ENCODE measurements at regions not wholly inside any gene's neighbourhood (a gene's known extent, or its start where the extent isn't known, plus 50 kb on each side); places are given as distances from the start of the nearest gene placed in this dataset.
"Not testable (repeated sequence)": the region's sequence is repeated elsewhere in the genome, so short reads cannot be mapped to it uniquely, and the experiment has no call there.

DNA sequence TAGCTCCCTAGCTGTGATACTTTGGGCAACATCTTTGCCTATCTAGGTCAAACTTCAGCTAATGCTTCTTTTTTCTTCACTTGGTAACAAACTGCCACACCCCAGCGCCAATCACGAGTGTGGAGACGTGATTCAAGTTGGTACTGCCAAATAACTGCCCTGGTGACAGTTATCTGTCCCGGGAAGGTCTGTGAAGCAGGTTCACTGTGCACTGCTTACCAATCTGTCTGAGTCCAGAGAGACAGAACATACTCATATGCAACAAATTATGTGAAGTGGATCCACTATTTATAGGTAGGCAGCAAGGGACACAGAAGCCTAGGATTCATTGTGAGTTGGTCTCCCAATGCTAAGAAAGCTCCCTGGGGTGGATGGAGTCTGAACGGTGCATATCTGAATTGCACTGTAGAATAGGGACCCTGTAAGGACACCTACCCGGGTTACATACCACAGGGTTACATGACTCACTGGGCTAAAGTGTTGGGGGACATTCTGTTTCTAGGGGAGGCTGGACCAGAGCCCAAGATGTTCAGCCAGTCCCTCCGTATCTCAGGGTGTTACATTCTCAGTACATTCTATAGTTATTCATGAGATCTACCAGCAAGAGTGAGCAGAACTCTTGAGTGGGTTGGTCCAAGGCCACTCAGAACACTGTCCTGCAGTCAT is 95.4 kb upstream of the STC2 start:
- no peak for DNase-seq (ENCODE audit: low read depth)

DNA sequence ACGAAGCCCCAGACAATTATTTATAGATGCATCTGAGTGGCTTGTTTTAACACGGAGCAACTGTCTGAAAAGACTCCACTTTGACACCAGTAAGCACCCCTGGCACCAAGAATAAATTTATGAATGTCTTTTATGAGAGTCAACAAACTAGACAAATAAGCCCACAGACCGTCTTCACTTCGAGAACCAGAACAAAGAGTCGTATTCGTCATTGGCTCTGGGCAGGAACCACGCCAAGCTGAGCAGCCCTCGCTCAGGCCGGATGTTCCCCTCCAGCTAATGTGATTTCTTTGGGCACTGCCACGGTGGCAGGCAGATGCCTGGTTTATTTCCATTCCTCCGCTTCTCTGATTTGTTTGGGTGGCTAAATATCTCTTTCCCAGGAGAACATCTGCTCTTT is 91.9 kb upstream of the STC2 start:
- no peak for DNase-seq (ENCODE audit: low read depth)

DNA sequence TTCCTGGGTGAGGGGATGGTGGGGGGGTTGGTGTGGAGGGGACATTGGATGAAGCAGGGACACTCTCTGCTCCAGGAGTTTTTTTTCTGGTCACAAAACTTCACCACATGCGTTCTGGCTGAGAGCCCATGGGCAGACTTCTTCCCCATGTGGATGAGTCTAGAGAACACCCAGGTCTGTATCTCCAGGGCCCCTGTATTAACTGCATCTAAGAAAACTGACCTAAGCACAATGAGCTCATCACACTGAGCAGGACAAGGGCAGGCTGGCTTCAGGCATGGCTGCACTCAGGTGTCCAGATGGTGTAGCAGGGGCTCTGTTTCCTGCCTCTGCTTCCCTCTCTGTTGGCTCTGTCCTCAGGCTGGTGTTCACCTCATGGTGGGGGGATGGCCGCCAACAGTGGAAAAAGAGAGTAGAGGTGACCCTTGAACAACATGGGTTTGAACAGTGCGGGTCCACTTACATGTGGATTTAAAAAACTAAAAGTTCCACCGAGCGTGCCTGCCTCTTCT is 85.3 kb upstream of the STC2 start:
- DNase-seq (ENCODE audit: low read depth), result no peak

DNA sequence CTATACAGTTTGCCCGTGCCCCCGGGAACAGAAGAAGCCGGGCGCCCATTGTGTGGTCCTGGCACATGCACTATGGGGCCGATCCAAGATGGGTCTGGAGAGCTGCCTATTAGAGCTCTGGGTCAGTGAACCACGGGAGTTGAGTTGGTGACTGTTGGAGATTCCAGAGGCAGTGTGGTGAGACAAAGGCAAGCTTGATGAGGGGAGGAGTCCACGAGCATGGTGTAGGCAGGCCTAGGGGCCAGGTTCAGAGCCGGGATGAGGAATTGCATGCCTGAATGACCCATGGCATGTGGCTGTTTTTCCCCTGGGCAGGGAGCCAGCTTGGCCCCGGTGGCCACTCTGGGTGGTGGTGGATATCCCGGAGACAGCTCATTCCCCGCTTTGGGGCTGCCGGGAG is 84.4 kb upstream of the STC2 start:
- no peak for DNase-seq (ENCODE audit: low read depth)

DNA sequence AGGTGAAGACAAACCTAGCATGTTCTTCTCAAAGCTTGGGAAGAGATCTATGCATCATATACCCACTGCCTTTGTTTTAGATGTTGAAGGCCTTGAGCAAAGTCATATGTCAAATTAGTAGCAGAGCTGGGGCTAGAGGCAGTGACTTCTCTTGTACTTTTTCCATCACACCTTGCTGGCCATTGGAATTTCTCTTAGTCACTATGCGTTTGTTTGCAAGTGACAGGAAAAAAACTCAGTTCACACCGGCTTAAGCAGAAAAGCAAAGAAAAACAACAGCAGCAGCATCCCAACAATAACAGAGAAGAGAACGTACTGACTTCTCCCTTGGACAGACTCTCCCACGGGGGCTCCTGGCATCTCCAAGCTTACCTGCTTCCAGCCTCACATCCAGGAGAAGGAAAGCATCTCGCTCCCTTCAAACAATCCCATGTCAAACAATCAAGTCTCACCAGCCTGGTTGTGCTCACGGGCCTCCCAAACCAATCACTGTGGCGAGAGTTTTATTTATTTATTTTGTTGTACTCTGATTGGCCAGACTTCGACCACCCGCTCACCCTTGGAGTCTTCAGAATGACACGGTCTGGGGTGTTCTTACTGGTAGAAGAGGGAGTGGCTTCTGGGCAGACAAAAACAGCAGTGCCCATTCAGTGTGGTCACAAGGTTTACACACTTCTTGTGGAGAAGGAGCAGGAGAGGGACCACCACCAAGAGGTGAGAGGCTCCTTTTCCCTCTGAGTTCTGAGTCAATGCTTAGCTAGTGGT is 83.8 kb upstream of the STC2 start:
- no peak for DNase-seq (ENCODE audit: low read depth)

DNA sequence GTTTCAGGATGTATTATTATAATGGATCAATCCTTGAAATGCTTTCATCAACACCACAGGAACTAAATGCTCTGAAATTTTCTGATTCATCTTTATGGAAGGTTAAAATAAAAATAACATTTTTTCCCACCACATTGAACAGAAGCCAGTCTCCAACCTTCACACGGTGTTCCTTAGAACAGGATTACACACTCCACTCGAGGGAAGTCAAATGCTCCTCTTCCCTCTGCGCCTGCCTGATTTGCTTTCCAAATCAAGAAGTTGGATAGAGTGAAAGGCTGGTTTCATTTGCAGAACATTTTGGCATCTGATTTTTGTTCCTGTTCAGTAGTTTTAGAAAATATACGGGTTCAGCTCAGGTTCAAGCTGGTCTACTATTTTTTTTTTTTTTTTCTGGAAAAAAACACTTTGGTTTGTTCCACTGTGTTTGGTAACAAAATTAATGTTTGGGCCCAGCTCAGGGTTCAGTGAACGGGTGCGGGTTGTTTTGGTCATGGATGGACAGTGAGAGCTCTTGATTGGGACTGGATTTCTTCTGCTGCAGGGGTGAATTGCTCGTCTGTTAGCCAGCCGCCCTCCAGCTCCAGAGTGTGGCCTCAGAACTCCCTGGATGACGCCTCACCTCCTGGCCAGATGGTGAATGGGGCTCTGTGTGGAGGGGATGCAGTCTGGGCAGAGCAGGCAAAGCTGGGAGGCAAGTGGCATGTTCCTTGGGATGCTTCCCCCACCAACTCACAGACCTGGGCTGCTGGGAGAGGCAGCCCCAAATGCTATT is 82.4 kb upstream of the STC2 start:
- DNase-seq (ENCODE audit: low read depth), result no peak

DNA sequence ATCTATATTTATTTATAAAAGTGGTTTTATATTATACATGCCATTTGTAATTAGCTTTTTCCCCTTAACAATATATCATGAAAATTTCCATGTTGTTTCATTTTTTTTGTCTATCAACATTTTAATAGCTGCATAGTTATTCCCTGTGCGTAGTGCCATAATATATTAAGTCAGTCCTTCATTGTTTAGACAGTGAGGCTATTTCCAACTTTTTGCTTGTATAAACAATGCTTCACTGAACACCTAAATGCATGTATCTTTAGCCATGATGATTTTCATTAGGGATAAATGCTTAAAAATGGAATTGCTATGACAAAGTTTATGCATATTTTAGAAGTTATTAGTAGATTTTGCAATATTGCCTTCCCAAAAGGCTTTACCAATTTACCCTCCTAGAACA is 80.7 kb upstream of the STC2 start:
- DNase-seq (ENCODE audit: low read depth), result no peak

DNA sequence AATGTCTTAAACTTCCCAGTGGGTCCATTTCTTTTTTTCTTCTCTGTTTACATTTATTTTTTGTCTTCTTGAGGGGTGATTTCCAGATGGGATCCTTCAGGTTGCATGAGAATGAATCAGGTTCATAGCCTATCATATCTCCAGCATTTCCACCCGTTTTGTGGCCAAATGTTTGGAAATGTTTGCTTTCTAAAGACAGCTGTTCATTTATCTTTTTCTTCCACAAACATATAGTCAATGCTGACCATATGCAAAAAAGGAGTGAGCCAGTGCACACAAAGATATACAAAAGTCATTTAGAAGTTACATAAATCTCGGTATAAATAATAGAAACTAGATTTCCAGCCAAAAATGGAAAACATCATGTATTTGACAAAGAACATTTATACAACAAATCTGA is 71.6 kb upstream of the STC2 start:
- DNase-seq (ENCODE audit: low read depth), result no peak

DNA sequence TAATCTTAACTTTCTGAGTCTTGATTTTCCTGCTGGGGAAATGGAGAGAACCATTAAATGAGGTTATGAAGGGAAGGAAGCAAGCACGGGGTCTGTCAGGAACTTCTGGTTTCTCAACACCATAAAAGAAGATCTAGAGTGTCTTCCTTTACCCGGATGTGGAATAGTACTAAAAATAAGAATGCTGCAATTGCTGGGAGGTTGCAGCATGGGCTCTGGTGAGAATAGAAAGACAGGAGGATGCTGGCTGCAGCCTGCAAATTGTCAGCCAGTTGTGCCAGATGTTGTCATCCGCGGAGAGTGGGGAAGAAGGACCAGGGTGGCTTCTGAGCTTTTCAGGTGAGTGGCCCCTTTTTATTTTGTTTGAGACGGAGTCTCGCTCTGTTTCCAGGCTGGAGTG is 69.3 kb upstream of the STC2 start:
- DNase-seq (ENCODE audit: low read depth), result no peak

DNA sequence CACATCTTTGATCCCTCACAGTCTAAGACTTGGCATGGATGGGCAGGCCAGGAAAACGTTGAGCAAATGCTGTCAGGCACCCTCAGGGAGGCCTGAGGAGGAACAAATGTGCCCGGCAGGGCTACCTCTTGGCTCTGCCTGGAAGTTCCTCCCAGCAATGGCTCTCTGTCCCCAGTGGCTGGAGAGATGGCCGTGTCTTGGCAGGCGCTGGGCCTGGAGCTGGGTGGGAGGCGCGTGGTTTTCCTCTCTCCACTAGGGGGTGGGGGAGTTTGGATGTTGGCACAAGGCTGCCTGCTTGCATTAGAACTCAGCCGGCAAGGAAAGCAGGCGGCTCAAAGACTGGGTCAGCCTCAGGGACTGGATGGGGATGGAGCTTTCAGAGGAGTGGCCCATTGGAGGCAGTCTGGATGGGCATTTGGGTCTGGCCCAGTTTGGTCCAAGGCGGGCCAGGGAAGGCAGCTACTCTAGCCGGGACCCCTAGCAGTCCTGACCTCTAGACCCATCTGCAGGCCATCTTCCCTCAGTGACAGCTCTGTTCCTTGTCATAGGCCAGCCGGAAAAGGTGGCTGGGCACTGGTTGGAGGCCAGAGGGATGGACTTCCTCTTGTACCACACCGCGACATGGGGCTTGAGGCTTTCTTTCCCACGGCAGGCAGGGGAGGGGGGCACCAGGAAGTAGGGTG is 68.2 kb upstream of the STC2 start:
- no peak for DNase-seq (ENCODE audit: low read depth)

DNA sequence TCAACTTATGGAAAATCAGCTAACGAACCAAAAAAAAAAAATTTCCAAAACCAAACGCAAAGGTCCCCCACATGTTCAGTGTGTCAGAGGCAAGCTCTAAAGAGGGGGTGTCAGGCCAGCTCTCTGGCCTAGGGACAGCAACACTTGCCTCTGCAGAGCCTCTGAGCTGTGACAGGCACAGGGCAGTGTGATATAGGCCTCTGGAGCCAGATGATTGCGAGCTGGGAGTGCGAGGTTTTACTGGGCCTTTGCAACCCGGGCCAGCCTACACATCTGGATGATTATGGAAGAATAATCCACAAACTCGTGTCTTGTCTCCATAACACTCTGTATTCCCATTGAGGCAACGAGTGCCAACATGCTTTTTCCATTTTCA is 67.7 kb upstream of the STC2 start:
- DNase-seq (ENCODE audit: low read depth), result no peak

DNA sequence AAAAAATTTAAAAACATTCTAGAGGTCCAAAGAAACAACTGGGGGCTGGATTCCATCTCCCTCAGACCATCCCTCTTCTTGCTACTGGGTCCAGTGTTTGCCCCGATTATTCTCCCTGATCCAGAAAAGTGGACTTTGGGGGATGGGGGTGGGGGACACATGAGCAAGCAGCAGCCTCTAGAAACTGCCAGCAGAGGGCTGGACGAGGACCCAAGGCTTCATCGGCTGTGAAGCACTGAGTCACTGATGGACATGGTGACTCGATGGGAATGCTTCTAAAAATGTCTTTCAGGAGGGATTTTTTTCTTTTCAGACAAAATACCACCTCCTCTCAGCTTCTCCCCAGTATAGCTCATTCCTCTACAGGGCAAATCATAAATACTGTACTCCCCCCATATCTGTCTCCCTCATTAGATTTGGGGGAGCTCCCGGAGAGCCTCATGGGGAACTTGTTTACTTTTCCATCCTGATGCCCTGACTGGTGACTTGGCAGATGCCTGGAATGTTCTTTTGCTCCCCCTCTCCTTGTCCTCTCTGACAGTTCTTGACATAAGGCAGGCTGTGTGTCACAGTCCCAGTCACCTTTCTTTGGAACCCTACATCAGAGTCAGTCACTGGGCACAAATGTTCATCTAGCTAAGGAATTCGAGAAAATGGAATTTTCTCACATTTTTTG is 67.2 kb upstream of the STC2 start:
- DNase-seq (ENCODE audit: low read depth), result peak; percentile 19

DNA sequence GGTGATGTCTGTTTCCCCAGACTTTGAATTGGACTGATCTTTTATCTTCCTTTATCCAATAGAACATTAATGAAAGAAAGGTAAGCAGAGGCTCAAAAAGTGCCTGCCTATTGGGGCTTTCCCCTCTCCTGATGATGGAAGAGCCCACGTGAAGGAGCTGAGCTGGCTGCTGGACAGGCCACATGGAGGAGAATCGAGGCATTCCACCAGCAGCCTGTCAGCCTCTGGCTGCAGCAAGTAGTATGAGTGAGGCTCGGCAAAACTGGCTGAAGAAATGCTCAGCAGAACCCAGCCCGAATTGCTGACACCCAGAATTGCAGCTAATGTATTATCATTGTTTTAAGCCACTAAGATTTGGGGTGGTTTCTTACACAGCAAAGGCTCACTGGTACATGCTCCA is 66.5 kb upstream of the STC2 start:
- DNase-seq (ENCODE audit: low read depth), result no peak

DNA sequence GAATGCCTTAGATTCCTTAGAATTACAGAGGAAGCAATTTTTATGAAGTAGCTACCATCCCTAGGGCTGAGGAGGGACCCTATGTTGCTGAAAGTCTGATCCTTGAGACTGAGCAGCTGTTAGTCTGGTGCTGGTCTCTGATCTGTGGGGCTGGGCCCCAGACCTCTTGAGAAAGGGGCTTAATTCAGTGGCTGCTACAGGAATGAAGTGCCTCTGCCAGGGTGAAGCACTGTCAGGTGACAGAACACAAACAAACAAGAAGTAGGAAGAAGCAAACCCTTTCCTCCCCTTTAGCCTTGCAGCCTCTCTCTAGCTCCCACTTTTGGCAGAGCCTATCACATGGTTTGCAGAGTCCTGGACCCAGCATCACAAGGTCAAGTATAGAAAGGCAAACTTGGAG is 64.0 kb upstream of the STC2 start:
- DNase-seq (ENCODE audit: low read depth), result no peak

DNA sequence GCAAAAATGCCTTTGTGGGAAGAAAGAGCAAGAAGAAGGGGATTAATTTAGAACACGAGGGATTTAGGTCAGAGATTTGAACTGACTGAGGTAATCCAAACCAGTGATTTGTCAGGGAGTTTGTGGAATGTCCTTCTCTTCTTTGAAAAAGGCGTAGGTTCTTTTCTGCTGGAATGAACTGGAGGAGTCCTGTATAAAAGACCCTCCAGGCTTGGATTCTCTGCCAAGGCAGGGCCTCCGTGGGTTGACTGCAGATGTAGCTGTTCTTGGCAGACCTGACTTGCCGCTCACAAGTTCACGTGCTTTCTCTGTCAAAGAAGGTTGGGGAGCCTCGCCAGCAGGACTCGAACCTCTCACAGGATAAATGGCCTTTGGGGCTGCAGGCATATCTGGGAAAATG is 62.8 kb upstream of the STC2 start:
- DNase-seq (ENCODE audit: low read depth), result no peak

DNA sequence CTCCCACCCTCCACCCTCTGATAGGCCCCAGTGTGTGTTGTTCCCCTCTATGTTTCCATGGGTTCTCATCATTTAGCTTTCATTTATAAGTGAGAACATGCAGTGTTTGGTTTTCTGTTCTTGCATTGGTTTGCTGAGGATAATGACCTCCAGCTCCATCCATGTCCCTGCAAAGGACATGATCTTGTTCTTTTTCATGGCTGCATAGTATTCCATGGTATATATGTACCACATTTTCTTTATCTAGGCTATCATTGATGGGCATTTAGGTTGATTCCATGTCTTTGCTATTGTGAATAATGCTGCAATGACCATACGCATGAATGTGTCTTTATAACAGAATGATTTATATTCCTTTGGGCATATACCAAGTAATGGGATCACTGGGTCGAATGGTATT is 59.1 kb upstream of the STC2 start:
- DNase-seq (ENCODE audit: low read depth), result not testable (repeated sequence)

DNA sequence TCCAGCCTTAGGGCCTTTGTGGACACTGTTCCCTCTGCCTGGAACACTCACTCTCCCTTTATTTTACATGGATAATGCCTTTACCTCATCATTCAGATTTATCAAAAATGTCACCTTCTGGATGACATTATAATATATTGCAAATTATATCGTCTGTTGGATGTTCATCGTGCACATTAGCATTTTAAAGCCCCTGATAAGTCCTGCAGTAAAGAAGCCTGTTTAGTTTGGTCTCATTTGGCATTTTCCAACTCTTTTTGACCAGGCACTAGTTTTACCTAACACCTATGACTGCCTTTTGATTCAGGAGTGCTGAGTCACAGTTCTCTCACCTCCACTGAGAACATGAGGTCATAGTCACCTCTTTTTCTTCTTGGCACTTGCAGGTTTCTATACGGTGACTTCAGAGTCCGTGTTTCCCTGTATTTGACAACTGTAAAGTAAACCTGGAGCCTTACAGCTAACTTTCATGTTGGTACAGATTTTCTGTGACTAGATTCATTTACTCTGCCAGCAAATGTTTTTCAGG is 57.7 kb upstream of the STC2 start:
- no peak for DNase-seq (ENCODE audit: low read depth)

DNA sequence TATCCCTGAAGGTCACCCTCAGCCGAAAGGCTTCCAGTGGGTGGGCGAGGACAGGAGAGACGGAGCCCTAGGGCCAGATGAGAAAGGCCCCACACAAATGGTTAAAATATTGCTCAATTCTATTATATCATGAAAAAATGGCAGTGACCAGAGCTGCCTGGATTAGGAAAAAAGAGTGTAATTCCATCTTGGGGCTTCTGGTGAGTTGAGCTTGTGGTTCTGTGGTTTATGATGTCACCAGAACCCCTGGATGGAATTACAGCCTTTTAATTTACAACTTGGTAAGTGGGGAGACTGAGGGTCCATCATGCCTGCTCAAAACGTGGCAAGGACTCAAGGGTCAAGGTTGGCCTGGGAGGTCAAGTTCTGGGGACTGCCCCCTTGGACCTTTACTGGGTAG is 55.5 kb upstream of the STC2 start:
- DNase-seq (ENCODE audit: low read depth), result no peak

DNA sequence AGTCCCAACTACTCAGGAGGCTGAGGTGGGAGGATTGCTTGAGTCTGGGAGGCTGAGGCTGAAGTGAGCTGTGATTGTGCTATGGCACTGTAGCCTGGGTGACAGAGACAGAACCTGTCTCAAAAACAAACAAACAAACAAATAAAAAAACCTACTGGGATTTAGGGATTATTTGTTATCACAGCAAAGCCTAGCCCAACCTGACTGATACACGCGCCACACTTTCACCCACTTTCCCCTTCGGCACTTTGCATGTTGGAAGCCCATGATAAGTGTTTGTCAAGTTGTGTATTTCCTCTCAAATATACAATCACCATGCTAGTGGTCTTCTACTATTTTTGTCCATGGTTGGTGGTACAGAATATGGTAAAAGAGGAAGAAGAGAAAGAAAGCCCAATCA is 50.5 kb upstream of the STC2 start:
- no peak for DNase-seq (ENCODE audit: low read depth)

All from non-pigmented ciliary epithelial cell (primary cell).